GM18505 (cell line): ENCODE measurements at regions not wholly inside any gene's neighbourhood (a gene's known extent, or its start where the extent isn't known, plus 50 kb on each side); places are given as distances from the start of the nearest gene placed in this dataset.

Experiments used
- ATAC-seq: cut with Tn5 transposase; IDR thresholded peaks from one replicate; pipeline ENCODE4 v1.9.1; 2021; ENCODE audit not compliant: unreplicated experiment
- POLR2A ChIP-seq: IDR thresholded peaks from 4 replicates; pipeline ENCODE4 v1.6.1; 2011; ENCODE audit warnings: borderline replicate concordance; ENCODE audit not compliant: insufficient read depth, insufficient read length; ENCODE audit errors: extremely low read depth

- TF ChIP-seq POLR2A = no peak
- ATAC-seq = no peak
Observed at GRCh38 chr13:67880916-67881315, 650.8 kb upstream of the PCDH9 start.

- TF ChIP-seq POLR2A = no peak
- no peak for ATAC-seq
Observed at GRCh38 chr13:67878376-67878775, 648.2 kb upstream of the PCDH9 start.

DNA sequence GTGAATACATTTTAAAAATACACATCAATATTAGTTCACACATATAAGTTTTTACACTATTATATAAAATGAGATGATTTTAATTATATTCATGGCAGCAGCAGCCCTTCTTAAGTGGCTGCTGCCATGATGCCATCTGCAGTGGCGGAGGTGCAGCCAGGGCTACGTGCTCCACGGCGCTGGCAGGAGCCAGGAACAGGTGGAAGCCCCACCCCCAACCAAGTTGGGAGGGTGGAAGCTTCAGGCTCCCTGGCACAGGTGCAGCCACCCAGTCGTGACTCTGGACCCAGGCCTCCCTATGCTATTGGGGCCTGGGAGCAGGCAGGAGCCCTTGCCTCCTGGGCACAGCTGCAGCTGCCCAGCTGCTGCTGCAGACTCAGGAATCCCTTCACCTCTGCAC is 646.9 kb upstream of the PCDH9 start:
- ATAC-seq = no peak
- no peak for TF ChIP-seq POLR2A

- ATAC-seq = no peak
- TF ChIP-seq POLR2A = no peak
Observed at GRCh38 chr13:67867206-67867605, 637.1 kb upstream of the PCDH9 start.

DNA sequence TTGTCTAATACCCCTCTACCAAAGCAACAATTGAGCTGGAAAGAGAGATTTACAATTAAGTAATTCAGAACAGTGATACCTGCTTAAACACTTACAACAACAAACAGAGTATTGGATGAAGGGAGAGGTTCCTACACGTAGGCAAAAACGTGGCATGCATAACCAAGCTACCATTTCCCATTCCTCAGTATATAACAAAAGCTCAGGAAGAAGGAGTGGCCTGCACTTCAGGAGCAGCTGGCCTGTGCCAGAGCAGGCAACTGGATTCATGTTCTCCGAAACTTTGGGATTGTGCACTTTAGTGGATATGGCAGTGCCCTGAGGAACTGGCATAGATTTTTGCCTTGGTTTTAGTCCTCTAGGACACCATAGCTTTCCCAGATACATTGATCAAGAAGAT is 630.2 kb upstream of the PCDH9 start:
- ATAC-seq = no peak
- TF ChIP-seq POLR2A = no peak

GRCh38 chr13:67859904-67860303 is 629.8 kb upstream of the PCDH9 start:
- TF ChIP-seq POLR2A = no peak
- no peak for ATAC-seq

- ATAC-seq = no peak
- TF ChIP-seq POLR2A = no peak
Observed at GRCh38 chr13:67857581-67858310, 627.6 kb upstream of the PCDH9 start.

- no peak for ATAC-seq
- TF ChIP-seq POLR2A = no peak
Observed at GRCh38 chr13:67856955-67857354, 626.8 kb upstream of the PCDH9 start.

DNA sequence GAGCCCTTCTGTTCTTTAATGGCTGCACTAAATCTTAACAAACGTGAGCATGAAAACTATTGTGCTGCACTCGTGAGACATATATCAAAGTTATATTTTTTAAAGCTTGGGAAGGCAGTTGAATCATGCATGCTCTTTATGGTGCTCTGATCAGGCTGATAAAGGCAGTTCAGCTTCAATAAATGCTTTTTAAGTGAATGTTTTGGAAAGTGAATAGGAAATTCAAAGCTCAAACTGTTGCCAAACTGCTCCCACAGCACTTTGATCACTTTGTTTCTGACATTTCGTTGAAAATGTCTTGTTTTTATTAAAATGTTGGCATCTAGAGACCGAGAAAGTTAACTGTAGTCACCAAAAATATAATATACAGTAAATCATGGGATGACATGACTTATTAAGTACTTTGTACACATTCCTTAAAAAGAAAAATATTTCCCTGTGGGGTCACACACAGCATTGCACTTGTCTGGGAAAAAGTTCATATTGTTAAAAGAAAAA is 625.7 kb upstream of the PCDH9 start:
- TF ChIP-seq POLR2A = no peak
- ATAC-seq = no peak

- ATAC-seq = no peak
Observed at GRCh38 chr13:67854990-67855389, 624.9 kb upstream of the PCDH9 start.

DNA sequence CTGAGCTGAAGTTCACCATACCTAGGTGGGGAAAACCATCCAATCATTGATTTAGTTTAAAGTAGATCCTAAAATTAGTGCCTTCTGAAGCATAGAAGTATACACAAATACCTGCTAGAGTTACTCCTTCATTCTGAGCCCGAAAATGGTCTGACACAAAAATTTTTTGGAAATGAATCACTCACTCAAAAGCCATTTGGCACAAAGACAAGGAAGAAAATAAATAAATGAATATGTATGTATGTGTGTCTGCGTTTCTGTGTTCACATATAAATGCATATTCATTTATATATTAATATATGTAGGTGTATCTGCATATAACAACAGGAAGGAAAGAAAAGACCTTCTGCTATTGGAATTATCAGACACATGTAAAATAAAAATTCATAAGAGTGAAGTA is 614.4 kb upstream of the PCDH9 start:
- TF ChIP-seq POLR2A = no peak

More at GRCh38 chr13:67854990-67855389, 624.9 kb upstream of the PCDH9 start:
- no peak for TF ChIP-seq POLR2A

DNA sequence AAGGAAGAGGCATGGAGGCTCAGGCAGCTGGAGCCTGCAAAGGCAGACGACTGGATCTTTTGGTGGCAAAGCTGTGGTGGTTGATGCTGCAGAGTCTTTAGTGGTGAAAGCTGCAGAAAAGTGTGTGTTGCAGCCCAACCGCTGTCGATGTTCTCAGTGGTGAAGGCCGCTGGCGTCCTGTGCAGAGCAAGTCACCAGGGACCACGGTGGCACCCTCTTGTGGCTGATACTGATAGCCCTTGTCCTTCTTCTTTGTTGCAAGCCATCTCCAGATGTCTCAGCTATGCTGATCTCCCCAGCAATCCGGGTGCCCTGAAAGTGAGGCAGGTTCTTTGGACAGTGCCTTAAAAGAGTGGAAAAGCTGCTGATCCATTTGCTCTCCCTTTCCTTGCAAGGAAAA is 610.9 kb upstream of the PCDH9 start:
- ATAC-seq = no peak

More for the DNA sequence above, 614.4 kb upstream of the PCDH9 start:
- ATAC-seq = no peak

DNA sequence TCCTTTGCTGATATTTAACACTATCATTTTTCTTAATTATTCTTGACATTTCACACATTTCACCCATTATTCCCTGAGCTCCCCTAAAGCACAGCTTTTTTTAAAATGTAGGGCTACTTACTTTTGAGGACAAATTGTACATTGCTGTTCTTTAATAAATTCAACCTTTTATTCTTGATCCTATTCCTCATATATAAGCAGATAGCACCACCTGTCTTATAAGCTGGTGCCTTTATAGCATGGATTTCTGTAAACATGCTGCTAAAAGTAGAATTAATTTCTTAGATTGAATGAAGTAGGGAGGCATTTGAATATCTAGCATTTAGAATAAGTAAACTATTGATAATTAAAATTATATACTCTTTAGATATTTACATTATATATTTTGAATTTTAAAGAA is 603.4 kb upstream of the PCDH9 start:
- TF ChIP-seq POLR2A = no peak
- ATAC-seq = no peak

More for the DNA sequence above, 610.9 kb upstream of the PCDH9 start:
- TF ChIP-seq POLR2A = no peak

GRCh38 chr13:67829641-67830040 is 599.5 kb upstream of the PCDH9 start:
- no peak for ATAC-seq

More at GRCh38 chr13:67829641-67830040, 599.5 kb upstream of the PCDH9 start:
- TF ChIP-seq POLR2A = no peak
